GM19351 (cell line): ENCODE measurements at regions not wholly inside any gene's neighbourhood (a gene's known extent, or its start where the extent isn't known, plus 50 kb on each side); places are given as distances from the start of the nearest gene placed in this dataset.
"Not testable (repeated sequence)": the region's sequence is repeated elsewhere in the genome, so short reads cannot be mapped to it uniquely, and the experiment has no call there.

Experiments
- ATAC-seq: cut with Tn5 transposase; IDR thresholded peaks from one replicate; pipeline ENCODE4 v1.9.1; 2021; ENCODE audit warnings: mild to moderate bottlenecking, moderate library complexity; ENCODE audit not compliant: unreplicated experiment

DNA sequence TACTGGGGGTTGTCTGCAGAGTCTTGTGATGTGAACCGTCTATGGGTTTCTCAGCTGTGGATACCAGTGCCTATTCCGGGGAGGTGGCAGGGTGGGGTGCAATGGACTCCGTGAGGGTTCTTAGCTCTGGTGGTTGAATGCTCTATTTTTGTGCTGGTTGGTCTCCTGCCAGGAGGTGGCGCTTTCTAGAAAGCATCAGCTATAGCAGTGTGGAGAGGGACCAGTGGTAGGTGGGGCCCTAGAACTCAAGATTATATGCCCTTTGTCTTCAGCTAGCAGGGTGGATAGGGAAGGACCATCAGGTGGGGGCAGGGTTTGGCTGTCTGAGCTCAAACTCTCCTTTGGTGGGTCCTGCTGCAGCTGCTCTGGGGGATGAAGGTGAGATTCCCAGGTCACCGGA lies 127.3 kb upstream of the PLD5 start:
- ATAC-seq = peak; percentile 67

DNA sequence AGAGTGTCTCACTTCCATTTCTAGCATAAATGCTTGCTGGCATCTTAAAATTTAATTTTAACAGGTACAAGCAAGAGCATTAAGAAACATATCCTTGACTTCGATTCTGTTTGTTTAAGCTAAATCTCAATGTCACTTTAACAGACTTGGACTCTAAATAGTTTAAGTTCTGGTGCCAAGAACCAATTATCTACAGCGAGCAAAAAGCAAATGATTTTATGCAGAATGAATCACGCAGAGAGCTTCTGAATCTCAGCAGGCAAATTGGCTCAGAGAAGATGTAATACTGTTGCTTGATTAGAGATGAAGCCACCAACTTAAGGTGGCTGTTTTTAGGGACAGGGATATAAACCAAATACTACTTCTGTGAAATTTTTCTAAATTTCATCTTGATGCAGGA lies 117.0 kb upstream of the PLD5 start:
- ATAC-seq = no peak

GRCh38 chr1:242639104-242639503 lies 114.6 kb upstream of the PLD5 start:
- no peak for ATAC-seq

DNA sequence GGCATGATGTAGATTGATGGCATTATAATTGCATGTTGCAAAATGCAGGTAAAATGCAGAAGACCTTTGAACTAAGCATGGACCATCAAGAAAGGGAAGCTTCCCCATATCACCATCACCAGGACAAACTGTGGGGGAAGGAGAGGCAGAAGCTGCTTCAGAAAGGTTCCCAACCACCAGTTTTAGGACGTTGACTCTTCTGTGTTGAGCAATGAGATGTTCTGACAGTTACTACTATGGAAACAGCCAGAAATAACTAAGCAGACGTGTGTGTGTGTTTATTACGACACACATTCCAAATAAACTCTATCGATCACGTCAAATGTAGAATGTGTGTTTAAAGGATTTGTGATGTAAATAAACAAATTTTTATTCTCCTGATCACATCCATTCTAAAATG lies 110.2 kb upstream of the PLD5 start:
- ATAC-seq = no peak

GRCh38 chr1:242629396-242629795 lies 104.9 kb upstream of the PLD5 start:
- ATAC-seq = no peak

- ATAC-seq = no peak
These were observed 99.3 kb upstream of the PLD5 start for GRCh38 chr1:242623756-242624155.

- ATAC-seq = no peak
These were observed 98.6 kb upstream of the PLD5 start for GRCh38 chr1:242623119-242623518.

DNA sequence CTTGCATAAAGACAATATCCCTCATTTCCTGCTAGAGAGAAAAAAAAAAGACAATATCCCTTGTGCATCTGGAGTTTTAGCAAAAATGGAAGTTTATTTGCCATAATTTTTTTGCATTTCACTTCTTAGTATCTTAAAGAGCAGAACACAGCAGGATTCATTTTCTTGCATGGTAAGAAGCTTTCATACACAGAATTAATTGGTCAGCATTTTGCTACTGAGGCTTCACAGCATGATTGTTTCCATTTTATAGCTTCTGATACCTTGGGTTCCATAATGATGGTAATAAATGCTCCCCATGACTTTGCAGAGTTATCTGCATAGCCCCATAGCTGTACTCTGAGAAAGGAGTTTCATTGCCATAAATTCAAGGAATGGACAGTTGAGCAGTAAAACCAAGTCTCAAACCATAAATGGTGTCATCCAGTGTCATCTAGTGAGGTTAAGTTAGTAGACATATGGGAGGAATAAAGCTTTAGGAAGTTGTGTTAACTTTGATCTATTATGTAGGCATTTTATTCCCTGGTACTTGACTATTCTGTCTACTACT lies 88.8 kb upstream of the PLD5 start:
- no peak for ATAC-seq

GRCh38 chr1:242610209-242610608 lies 85.7 kb upstream of the PLD5 start:
- no peak for ATAC-seq

DNA sequence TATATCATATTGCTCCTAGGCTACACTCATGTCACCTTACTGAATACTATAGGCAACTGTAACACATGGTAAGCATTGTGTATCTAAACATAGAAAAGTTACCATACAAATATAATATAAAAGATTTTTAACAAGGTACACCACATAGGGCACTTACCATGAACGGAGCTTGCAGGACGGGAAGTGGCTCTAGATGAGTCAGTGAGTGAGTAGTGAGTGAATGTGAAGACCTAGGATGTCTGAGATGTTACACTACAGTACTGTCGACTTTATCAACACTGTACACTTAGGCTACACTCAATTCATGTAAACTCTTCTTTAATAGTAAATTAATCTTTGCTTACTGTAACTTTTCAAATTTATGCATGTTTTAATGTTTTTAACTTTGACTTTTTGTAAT lies 81.0 kb upstream of the PLD5 start:
- ATAC-seq = no peak

DNA sequence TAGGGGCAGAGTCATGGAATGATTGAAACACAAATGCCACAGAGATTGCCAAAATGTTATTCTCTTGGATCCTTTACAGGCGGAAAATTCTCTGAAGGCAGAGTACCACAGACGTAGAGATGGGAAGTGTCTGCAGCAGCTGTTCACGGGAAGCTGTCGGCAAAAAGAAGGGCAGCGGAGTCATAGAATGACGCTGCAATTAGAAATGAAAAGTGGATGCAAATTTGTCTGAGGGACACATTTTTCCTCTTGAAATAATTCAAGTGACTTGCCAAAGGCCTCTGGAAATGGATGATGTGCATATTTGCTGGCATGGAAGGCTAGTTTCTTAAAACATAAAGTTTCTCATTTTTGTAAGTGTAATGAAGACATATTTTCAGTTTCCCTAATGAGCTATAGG lies 77.5 kb upstream of the PLD5 start:
- ATAC-seq = no peak

GRCh38 chr1:242593756-242594155 lies 69.3 kb upstream of the PLD5 start:
- ATAC-seq = not testable (repeated sequence)

DNA sequence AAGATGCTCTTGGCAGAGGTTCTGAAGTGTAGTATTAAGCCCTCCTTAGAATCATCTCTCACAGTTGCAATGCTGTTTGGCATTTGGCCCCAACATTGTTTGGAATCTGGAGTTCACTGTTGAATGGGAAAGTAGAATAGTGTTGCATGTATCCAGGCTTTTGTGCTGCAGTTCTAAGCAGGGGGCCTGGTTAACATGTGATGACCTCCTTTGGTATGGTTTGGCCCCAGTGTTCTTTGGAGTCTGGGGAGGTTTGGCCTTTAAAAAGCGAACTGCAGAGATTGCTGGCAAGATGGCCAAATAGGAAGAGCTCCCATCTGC lies 61.8 kb upstream of the PLD5 start:
- ATAC-seq = no peak

- ATAC-seq = no peak
These were observed 61.3 kb upstream of the PLD5 start for GRCh38 chr1:242585616-242586359.

DNA sequence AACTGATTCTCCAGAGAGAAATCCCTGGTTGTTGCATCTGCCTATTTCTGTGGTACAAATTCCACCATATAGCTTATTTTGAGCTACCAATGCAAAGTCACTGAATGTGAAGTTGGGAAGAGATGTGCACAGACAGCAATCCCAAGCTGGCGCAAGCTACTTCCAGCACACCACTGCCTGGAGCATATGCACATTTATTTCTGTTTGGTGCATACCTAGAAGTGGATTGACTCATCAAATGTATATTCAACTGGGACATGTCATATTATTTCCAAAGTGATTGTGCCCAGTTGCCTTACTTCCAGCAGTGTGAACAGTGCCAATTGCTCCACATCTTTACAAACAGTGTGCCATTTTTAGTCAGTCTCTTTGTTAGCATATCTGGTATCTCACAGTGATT lies 58.2 kb upstream of the PLD5 start:
- ATAC-seq = no peak

DNA sequence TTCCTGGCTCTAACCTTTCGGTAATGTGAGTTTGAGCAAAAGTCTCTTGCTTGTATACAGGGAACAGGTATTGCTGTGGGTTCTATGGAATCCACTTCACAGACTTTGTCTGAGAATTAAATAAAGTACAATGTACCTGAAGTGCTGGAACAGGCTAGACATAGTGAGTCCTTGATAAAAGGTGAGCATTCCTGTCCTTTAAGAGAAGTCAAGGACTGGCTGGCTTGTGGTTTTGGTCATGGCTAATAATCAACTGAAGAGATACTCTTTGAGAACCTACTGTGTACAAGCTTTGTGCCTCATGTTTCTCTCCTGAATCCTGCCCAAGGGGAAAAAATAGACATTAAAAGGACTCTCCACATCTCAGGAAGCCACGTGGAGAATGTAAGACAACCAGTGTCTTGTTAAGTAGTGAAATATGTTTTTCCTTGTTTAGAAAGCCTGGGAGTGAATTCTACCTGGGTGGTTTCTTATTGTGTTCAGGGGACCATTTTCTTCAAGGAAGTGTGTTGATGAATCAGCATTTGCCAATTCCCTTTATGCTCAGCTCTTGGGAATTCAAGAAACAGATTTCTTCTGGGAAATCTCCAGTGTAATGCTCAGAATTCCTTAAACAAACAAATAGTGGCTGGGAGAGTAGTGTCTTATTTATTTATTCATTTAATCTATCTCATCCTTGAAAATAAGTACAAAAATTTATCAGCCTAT lies 55.2 kb upstream of the PLD5 start:
- ATAC-seq = no peak
